Stimulated activated CD4-positive, alpha-beta T cell treated with anti-CD3 and anti-CD28 coated beads, Interleukin-12 subunit alpha, Interleukin-12 subunit beta, amount 100 ng/mL, for 24 hours (primary cell): ENCODE measurements at regions not wholly inside any gene's neighbourhood (a gene's known extent, or its start where the extent isn't known, plus 50 kb on each side); places are given as distances from the start of the nearest gene placed in this dataset.

ENCODE experiments used
- DNase-seq, 2 experiments: peaks; one replicate each; pipeline ENCODE4 v3.0.0-alpha.2; 2020; ENCODE audit warnings: low read depth in 2 of 2

GRCh38 chr6:128667339-128667858 is 147.0 kb upstream of the PTPRK start:
- no peak for DNase-seq

- DNase-seq: no peak
These were observed 146.0 kb upstream of the PTPRK start for GRCh38 chr6:128666405-128666804.

- no peak for DNase-seq
These were observed 142.8 kb upstream of the PTPRK start for GRCh38 chr6:128663238-128663637.

- no peak for DNase-seq
These were observed 139.7 kb upstream of the PTPRK start for GRCh38 chr6:128659878-128660622.

- DNase-seq: no peak
These were observed 138.9 kb upstream of the PTPRK start for GRCh38 chr6:128659276-128659675.

- DNase-seq: no peak
These were observed 136.8 kb upstream of the PTPRK start for GRCh38 chr6:128657181-128657580.

- no peak for DNase-seq
These were observed 135.6 kb upstream of the PTPRK start for GRCh38 chr6:128655978-128656498.

- DNase-seq: no peak
These were observed 127.7 kb upstream of the PTPRK start for GRCh38 chr6:128648022-128648598.

GRCh38 chr6:128642132-128642531 is 121.7 kb upstream of the PTPRK start:
- no peak for DNase-seq

GRCh38 chr6:128641703-128642102 is 121.3 kb upstream of the PTPRK start:
- DNase-seq: no peak

- no peak for DNase-seq
These were observed 118.4 kb upstream of the PTPRK start for GRCh38 chr6:128638817-128639216.

GRCh38 chr6:128635219-128635618 is 114.8 kb upstream of the PTPRK start:
- DNase-seq: no peak

GRCh38 chr6:128632131-128632530 is 111.7 kb upstream of the PTPRK start:
- DNase-seq: no peak

- no peak for DNase-seq
These were observed 110.6 kb upstream of the PTPRK start for GRCh38 chr6:128631031-128631430.

GRCh38 chr6:128630213-128630612 is 109.8 kb upstream of the PTPRK start:
- no peak for DNase-seq

GRCh38 chr6:128617285-128617684 is 96.9 kb upstream of the PTPRK start:
- no peak for DNase-seq

GRCh38 chr6:128616342-128616741 is 95.9 kb upstream of the PTPRK start:
- DNase-seq: no peak

GRCh38 chr6:128606611-128607010 is 86.2 kb upstream of the PTPRK start:
- DNase-seq: no peak

GRCh38 chr6:128605961-128606360 is 85.6 kb upstream of the PTPRK start:
- DNase-seq: no peak

GRCh38 chr6:128601060-128601459 is 80.7 kb upstream of the PTPRK start:
- DNase-seq: no peak

- no peak for DNase-seq
These were observed 80.1 kb upstream of the PTPRK start for GRCh38 chr6:128600397-128600951.

GRCh38 chr6:128599036-128599435 is 78.6 kb upstream of the PTPRK start:
- no peak for DNase-seq

- no peak for DNase-seq
These were observed 78.2 kb upstream of the PTPRK start for GRCh38 chr6:128598571-128598970.
